NCI-H524 (cell line): ENCODE measurements at regions not wholly inside any gene's neighbourhood (a gene's known extent, or its start where the extent isn't known, plus 50 kb on each side); places are given as distances from the start of the nearest gene placed in this dataset.
"Not testable (repeated sequence)": the region's sequence is repeated elsewhere in the genome, so short reads cannot be mapped to it uniquely, and the experiment has no call there.

Experiments used
- DNase-seq, 2 experiments: peaks; one replicate each; lab custom pipeline; 2025; lab: John Stamatoyannopoulos, UW

- peak; percentile 90 to 95 for DNase-seq
Observed at GRCh38 chr3:164467007-164467406, 611.3 kb downstream of the SI start.

- peak in 1 of 2 experiments; percentile 46 for DNase-seq
Observed at GRCh38 chr3:164465172-164465571, 613.1 kb downstream of the SI start.

DNA sequence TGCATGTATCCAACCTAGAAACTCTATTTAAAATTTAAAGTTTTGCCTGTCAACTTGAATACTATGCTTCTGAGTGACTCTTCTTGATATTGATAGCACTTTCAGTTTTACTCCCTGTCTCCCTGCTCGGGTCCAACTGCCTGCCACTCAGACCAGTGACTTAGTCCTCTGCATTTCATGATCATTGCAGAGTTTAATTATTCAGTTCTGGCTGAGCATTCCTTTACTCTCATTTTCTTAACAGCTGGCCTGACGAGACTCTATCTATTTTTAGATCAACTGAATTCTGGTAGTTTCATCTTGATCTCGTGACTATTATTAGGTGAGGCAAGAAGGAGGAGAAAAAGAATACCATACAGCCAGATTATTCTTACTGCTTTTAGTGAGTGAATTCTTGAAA, 617.4 kb downstream of the SI start:
- DNase-seq = no peak

DNA sequence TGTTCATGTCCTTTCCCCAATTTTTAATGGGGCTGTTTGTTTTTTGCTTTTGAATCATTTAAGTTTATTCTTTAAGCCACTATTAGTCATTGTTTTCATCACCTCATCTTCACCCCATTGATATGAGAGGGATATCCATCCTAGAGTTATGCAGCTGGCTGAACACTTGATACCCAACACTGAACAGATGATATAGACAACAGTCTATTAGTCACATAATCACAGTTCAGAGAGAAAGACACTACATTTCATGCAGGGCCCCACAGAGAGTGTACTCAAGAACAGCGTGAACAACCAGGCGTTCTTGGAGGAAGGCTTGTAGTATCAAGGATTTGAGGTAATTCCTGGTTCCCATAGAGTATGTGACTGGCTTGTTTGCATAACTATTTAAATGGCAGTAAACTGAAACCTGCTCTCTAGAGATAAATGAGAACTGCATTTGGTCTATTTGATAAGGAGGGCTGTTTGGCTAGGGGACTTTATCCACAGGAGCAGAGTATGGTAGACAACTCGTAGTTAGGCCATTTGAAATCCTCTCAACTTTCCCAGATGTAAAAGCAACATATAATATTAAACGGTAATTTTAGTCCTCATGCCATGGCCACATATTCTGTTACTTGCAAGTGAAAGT, 618.7 kb downstream of the SI start:
- peak in 1 of 2 experiments; percentile 22 for DNase-seq

GRCh38 chr3:164458986-164459385, 619.3 kb downstream of the SI start:
- no peak for DNase-seq

DNA sequence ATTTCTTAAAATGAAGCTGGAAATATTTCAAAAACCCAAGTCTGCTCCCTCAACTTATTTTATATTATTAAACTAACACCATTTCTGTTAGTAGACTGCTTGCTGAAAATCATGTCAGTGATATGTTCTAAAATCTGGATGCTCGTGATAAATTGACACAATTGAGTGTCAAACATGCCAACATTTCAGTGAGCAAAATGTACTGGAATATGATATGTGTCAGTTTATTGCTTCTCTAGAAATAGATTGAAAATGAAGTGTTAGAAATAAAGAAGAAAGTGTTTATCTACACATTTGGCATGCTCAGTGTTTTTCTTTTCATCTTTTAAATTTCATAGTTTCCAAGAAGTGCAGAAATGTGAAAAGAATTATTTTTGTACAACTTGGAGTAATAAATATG, 624.6 kb downstream of the SI start:
- no peak for DNase-seq

GRCh38 chr3:164452707-164453106, 625.6 kb downstream of the SI start:
- no peak for DNase-seq

GRCh38 chr3:164451072-164451910, 627.0 kb downstream of the SI start:
- no peak for DNase-seq

- DNase-seq = no peak
Observed at GRCh38 chr3:164450276-164450905, 627.9 kb downstream of the SI start.

GRCh38 chr3:164419220-164419619, 659.1 kb downstream of the SI start:
- no peak for DNase-seq

DNA sequence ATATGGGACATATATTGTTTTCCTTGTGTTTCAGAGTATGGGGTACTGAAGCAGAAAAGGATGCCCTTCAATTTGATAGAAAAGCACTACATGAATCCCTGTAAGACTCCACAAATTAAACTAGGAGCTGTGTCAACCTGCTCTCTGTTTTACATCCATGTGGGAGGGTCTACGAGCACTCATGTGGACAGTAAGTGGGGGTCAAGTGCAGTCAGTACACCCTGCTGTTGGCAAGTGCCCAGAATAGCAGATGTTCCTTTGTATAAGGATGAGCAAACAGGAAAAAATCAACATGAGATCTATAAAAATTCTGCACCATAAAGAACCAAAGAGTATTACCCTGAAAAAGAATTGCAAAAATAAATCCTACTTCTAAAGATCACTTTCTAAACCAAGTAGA, 659.9 kb downstream of the SI start:
- DNase-seq = peak; percentile 93

- no peak for DNase-seq
Observed at GRCh38 chr3:164417955-164418354, 660.3 kb downstream of the SI start.

GRCh38 chr3:164416491-164417222, 661.6 kb downstream of the SI start:
- DNase-seq = no peak

- DNase-seq = no peak
Observed at GRCh38 chr3:164408326-164408725, 670.0 kb downstream of the SI start.

- DNase-seq = peak; percentile 10 to 54
Observed at GRCh38 chr3:164407111-164407510, 671.2 kb downstream of the SI start.

DNA sequence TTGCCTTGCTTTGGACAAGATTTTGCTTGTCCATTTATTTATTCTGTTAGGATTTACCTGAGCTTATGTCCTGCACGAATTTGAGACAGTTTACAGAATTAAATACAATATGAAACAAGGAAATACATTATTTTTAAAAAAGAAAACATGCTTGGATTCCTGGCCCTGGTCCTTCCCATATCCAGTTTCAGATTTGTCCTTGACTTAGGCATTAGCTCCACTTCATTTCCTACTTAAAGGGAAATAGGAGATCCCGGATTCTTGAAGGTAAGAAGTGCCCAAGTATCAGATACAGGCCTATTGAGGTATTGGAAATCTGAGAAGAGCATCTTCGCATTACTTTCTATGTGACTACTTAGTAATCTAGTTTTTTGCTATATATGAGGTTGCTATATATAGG, 672.0 kb downstream of the SI start:
- peak; percentile 44 to 86 for DNase-seq

DNA sequence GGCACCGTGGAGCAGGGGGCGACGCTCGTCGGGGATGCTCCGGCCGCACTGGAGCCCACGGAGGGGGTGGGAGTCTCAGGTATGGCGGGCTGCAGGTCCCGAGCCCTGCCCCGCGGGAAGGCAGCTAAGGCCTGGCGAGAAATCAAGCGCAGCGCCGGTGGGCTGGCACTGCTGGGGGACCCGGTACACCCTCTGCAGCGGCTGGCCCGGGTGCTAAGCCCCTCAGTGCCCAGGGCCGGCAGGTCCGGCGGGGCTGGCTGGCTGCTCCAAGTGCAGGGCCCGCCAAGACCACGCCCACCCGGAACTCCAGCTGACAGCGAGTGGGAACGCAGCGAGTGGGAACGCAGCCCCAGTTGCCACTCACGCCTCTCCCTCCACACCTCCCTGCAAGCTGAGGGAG, 676.4 kb downstream of the SI start:
- no peak for DNase-seq

- DNase-seq = not testable (repeated sequence)
Observed at GRCh38 chr3:164401440-164401839, 676.9 kb downstream of the SI start.

DNA sequence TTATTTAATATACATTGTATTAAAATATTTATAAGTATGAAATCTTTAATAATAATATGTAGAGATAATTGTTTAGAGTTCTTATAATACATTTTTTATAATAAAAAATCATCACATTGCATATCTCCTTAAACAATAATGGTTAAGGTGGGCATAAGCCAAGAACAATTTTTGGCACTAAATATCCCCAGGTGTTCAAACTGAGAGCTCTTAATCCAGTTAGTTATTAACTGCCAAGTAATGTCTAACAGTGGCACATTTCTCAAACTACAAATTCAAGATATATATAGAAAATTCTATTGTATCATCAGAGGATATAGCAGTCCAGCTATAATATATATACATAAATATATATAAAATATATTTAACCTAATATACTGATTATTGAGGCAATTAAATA, 680.8 kb downstream of the SI start:
- DNase-seq = no peak

- no peak for DNase-seq
Observed at GRCh38 chr3:164393171-164393570, 685.1 kb downstream of the SI start.

- no peak for DNase-seq
Observed at GRCh38 chr3:164390046-164390445, 688.2 kb downstream of the SI start.

DNA sequence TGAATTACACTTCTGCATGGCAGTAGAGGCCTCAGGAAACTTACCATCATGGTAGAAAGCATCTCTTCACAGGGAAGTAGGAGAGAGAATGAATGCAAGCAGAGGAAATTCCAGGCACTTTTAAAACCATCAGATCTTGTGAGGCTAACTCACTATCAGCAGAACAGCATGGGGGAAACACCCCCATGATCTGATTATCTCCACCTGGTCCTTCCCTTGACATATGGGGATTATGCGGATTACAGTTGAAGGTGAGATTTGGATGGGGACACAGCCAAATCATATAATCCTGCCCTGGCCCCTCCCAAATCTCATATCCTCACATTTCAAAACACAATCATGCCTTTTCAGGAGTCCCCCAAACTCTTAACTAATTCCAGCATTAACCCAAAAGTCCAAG, 691.1 kb downstream of the SI start:
- peak; percentile 78 to 94 for DNase-seq
